H1 (cell line): ENCODE measurements at regions not wholly inside any gene's neighbourhood (a gene's known extent, or its start where the extent isn't known, plus 50 kb on each side); places are given as distances from the start of the nearest gene placed in this dataset.

Source experiments
- CTCF ChIA-PET: fragments of 300-600 bp; sonication (Branson Sonifier 250); formaldehyde crosslinking; loops from one replicate; lab custom pipeline; 2021; ENCODE audit not compliant: partially characterized antibody; lab: Charles Lee
- POLR2A ChIA-PET: fragments of 300-600 bp; sonication (Branson Sonifier 250); formaldehyde crosslinking; loops from one replicate; lab custom pipeline; 2021; ENCODE audit warnings: inconsistent platforms; ENCODE audit not compliant: partially characterized antibody; lab: Charles Lee
- DNase-seq, 2 experiments: peaks; one replicate each; pipeline versions ENCODE4 v3.0.0 to v3.0.0-alpha.2; 2010 to 2022; ENCODE audit warnings: low spot score in 2 of 2, low read depth in 1 of 2, mixed read lengths in 1 of 2
- FAIRE-seq: peaks from 2 replicates; lab custom pipeline; 2011; peaks lifted over from hg19 to GRCh38; lab: Jason Lieb, UNC
- H2AFZ ChIP-seq: 2 replicates; pipeline ENCODE4 v1.8.1; 2012; ENCODE audit warnings: low read length, inconsistent platforms
- H2AK5ac ChIP-seq: 2 replicates; pipeline ENCODE4 v1.6.1; 2013; ENCODE audit warnings: low read depth, low read length
- H2BK120ac ChIP-seq: replicated peaks from 2 replicates; pipeline ENCODE3; 2013; ENCODE audit warnings: low read depth, low read length, inconsistent platforms
- H2BK12ac ChIP-seq: 2 replicates; pipeline ENCODE4 v1.6.1; 2013; ENCODE audit warnings: low read depth, low read length
- H2BK15ac ChIP-seq: 2 replicates; pipeline ENCODE4 v1.6.1; 2013; ENCODE audit warnings: low read length
- H2BK20ac ChIP-seq: 2 replicates; pipeline ENCODE4 v1.6.1; 2013; ENCODE audit warnings: low read length
- H2BK5ac ChIP-seq: 2 replicates; pipeline ENCODE4 v1.6.1; 2013; ENCODE audit warnings: low read depth, low read length
- H3K14ac ChIP-seq: 2 replicates; pipeline ENCODE4 v1.6.1; 2013; ENCODE audit warnings: inconsistent platforms; ENCODE audit not compliant: insufficient read length
- H3K18ac ChIP-seq: 2 replicates; pipeline ENCODE4 v1.6.1; 2013; ENCODE audit warnings: low read length; ENCODE audit errors: extremely low read depth
- H3K23ac ChIP-seq: 2 replicates; pipeline ENCODE4 v1.6.1; 2013; ENCODE audit warnings: inconsistent platforms; ENCODE audit not compliant: insufficient read length
- H3K23me2 ChIP-seq: 2 replicates; pipeline ENCODE4 v1.6.1; 2013; ENCODE audit warnings: low read depth, low read length
- H3K27ac ChIP-seq: 2 replicates; pipeline ENCODE4 v1.6.1; 2011; ENCODE audit warnings: low read depth, low read length, inconsistent platforms
- H3K27me3 ChIP-seq, 4 experiments: replicated peaks in 1 of 4; 1 replicate in 1 of 4; 2 replicates in 3 of 4; pipeline versions ENCODE4 v1.6.1 to v1.8.1; 2011 to 2013; ENCODE audit warnings: low read length in 3 of 4, mild to moderate bottlenecking in 3 of 4, inconsistent platforms in 2 of 4, mixed read lengths in 2 of 4, moderate library complexity in 1 of 4; ENCODE audit not compliant: control insufficient read depth in 3 of 4, insufficient read depth in 3 of 4; ENCODE audit errors: extremely low read depth in 1 of 4
- H3K36me3 ChIP-seq, 4 experiments: 2 replicates each; pipeline versions ENCODE4 v1.6.1 to v1.8.1; 2011 to 2013; ENCODE audit warnings: mild to moderate bottlenecking in 4 of 4, low read length in 3 of 4, moderate library complexity in 2 of 4, control low read depth in 1 of 4, inconsistent platforms in 1 of 4; ENCODE audit not compliant: insufficient read depth in 4 of 4, control insufficient read depth in 2 of 4
- H3K4ac ChIP-seq: replicated peaks from 2 replicates; pipeline ENCODE3; 2013; ENCODE audit warnings: low read length, low read depth, mixed read lengths, inconsistent platforms; ENCODE audit not compliant: insufficient read length
- H3K4me1 ChIP-seq, 4 experiments: replicated peaks in 1 of 4; 1 replicate in 1 of 4; 2 replicates in 3 of 4; pipeline versions ENCODE4 v1.6.1 to v1.8.1; 2011 to 2013; ENCODE audit warnings: low read length in 3 of 4, inconsistent platforms in 2 of 4, mixed read lengths in 1 of 4; ENCODE audit not compliant: insufficient read depth in 4 of 4, control insufficient read depth in 3 of 4
- H3K4me2 ChIP-seq, 2 experiments: 2 replicates each; pipeline versions ENCODE4 v1.6.1 to v1.8.1; 2011 to 2013; ENCODE audit warnings: low read depth in 2 of 2, low read length in 2 of 2, control low read depth in 1 of 2, inconsistent platforms in 1 of 2, mild to moderate bottlenecking in 1 of 2; ENCODE audit not compliant: insufficient read depth in 1 of 2
- H3K4me3 ChIP-seq, 4 experiments: fragments of 200-600, 300-600 bp in 1 of 4; sonication (generic), shearing (Covaris generic), sonication (Bioruptor Twin) in 1 of 4; 2 replicates each; pipeline versions ENCODE4 v1.5.1 to v1.8.1; 2011 to 2016; ENCODE audit warnings: low read length in 4 of 4, low read depth in 3 of 4, control low read depth in 2 of 4, inconsistent platforms in 2 of 4, mild to moderate bottlenecking in 2 of 4, mixed read lengths in 1 of 4, moderate library complexity in 1 of 4; ENCODE audit not compliant: insufficient read depth in 2 of 4; ENCODE audit errors: extremely low read depth in 1 of 4
- H3K56ac ChIP-seq: replicated peaks from 2 replicates; pipeline ENCODE3; 2013; ENCODE audit warnings: low read depth, mild to moderate bottlenecking, mixed read lengths, low read length, inconsistent platforms; ENCODE audit not compliant: insufficient read length
- H3K79me1 ChIP-seq: 2 replicates; pipeline ENCODE4 v1.6.1; 2013; ENCODE audit warnings: low read depth, low read length, control low read depth
- H3K79me2 ChIP-seq, 2 experiments: 2 replicates each; pipeline versions ENCODE4 v1.6.1 to v1.8.1; 2012 to 2013; ENCODE audit warnings: low read length in 2 of 2, mild to moderate bottlenecking in 2 of 2, inconsistent platforms in 1 of 2; ENCODE audit not compliant: insufficient read depth in 2 of 2, control insufficient read depth in 1 of 2
- H3K9ac ChIP-seq, 4 experiments: replicated peaks in 1 of 4; 1 replicate in 1 of 4; 2 replicates in 3 of 4; pipeline versions ENCODE4 v1.6.1 to v1.8.1; 2011 to 2013; ENCODE audit warnings: low read depth in 3 of 4, low read length in 3 of 4, control low read depth in 2 of 4, mild to moderate bottlenecking in 2 of 4, moderate library complexity in 2 of 4, inconsistent platforms in 1 of 4; ENCODE audit errors: extremely low read depth in 1 of 4
- H3K9me3 ChIP-seq, 2 experiments: 2 replicates each; pipeline versions ENCODE4 v1.6.1 to v1.8.1; 2012 to 2013; ENCODE audit warnings: mild to moderate bottlenecking in 2 of 2, moderate library complexity in 2 of 2, control low read depth in 1 of 2, inconsistent platforms in 1 of 2, low read depth in 1 of 2, low read length in 1 of 2, mixed read lengths in 1 of 2; ENCODE audit not compliant: insufficient read depth in 2 of 2
- H4K20me1 ChIP-seq, 2 experiments: replicated peaks in 1 of 2; 2 replicates each; pipeline versions ENCODE3 to v1.8.1; 2011 to 2013; ENCODE audit warnings: inconsistent platforms in 2 of 2, low read length in 2 of 2, mild to moderate bottlenecking in 1 of 2; ENCODE audit not compliant: insufficient read depth in 2 of 2, control insufficient read depth in 1 of 2
- H4K5ac ChIP-seq: 2 replicates; pipeline ENCODE4 v1.6.1; 2013; ENCODE audit warnings: low read length, low read depth, mixed read lengths, inconsistent platforms; ENCODE audit not compliant: insufficient read length
- H4K8ac ChIP-seq: 2 replicates; pipeline ENCODE4 v1.8.0; 2013; ENCODE audit warnings: mild to moderate bottlenecking, moderate library complexity, low read length, inconsistent platforms; ENCODE audit not compliant: insufficient read depth; ENCODE audit errors: extremely low read depth
- H4K91ac ChIP-seq: replicated peaks from 2 replicates; pipeline ENCODE3; 2013; ENCODE audit warnings: low read length, mixed read lengths, inconsistent platforms; ENCODE audit not compliant: insufficient read length
- ASH2L ChIP-seq: fragments of 200-600, 300-600 bp; sonication (generic); IDR thresholded peaks from one replicate; pipeline ENCODE4 v1.7.1; 2017; ENCODE audit warnings: low read length
- CBX8 ChIP-seq: fragments of 300-800, 300-1000 bp; sonication (generic); IDR thresholded peaks from 2 replicates; pipeline ENCODE4 v1.7.1; 2016; ENCODE audit warnings: low read depth, low read length, borderline replicate concordance
- CHD1 ChIP-seq: IDR thresholded peaks from 2 replicates; pipeline ENCODE4 v1.6.1; 2012; ENCODE audit warnings: low read depth, low read length, improper control_type of control experiment
- EP300 ChIP-seq, 2 experiments: IDR thresholded peaks; 1 replicate in 1 of 2; 2 replicates in 1 of 2; pipeline ENCODE4 v1.6.1; 2011 to 2012; ENCODE audit warnings: low read depth in 2 of 2, low read length in 2 of 2, mild to moderate bottlenecking in 2 of 2, borderline replicate concordance in 1 of 2, inconsistent platforms in 1 of 2, moderate library complexity in 1 of 2
- FOSL1 ChIP-seq: IDR thresholded peaks from 2 replicates; pipeline ENCODE4 v1.6.1; 2011; ENCODE audit warnings: mild to moderate bottlenecking, low read depth, low read length, moderate library complexity; ENCODE audit not compliant: insufficient read depth
- GABPA ChIP-seq: IDR thresholded peaks from 2 replicates; pipeline ENCODE4 v1.6.1; 2011; ENCODE audit warnings: mild to moderate bottlenecking, low read length, moderate library complexity, borderline replicate concordance; ENCODE audit not compliant: insufficient read depth
- NRF1 ChIP-seq: IDR thresholded peaks from 2 replicates; pipeline ENCODE4 v1.6.1; 2011; ENCODE audit warnings: mild to moderate bottlenecking, low read depth, low read length, improper control_type of control experiment
- PHF8 ChIP-seq: fragments of 200-600 bp; sonication (generic); conservative IDR thresholded peaks from 2 replicates; pipeline ENCODE4 v1.7.1; 2012; ENCODE audit warnings: low read depth, mild to moderate bottlenecking, inconsistent platforms, low read length, moderate library complexity
- POLR2A ChIP-seq, 2 experiments: IDR thresholded peaks; 1 replicate in 1 of 2; 2 replicates in 1 of 2; pipeline ENCODE4 v1.6.1; 2011; ENCODE audit warnings: low read depth in 2 of 2, low read length in 2 of 2, mild to moderate bottlenecking in 2 of 2; ENCODE audit errors: control extremely low read depth in 1 of 2
- SAP30 ChIP-seq: fragments of 300-600 bp; sonication (generic); IDR thresholded peaks from 2 replicates; pipeline ENCODE4 v1.7.1; 2012; ENCODE audit warnings: low read length, moderate library complexity, mild to moderate bottlenecking, inconsistent platforms; ENCODE audit not compliant: insufficient read depth, insufficient replicate concordance
- SP1 ChIP-seq: IDR thresholded peaks from 2 replicates; pipeline ENCODE4 v1.6.1; 2011; ENCODE audit warnings: low read depth, low read length
- SP4 ChIP-seq: IDR thresholded peaks from 2 replicates; pipeline ENCODE4 v1.6.1; 2012; ENCODE audit warnings: low read length, inconsistent platforms
- SUZ12 ChIP-seq: fragments of 200-600 bp; sonication (generic); IDR thresholded peaks from 2 replicates; pipeline ENCODE4 v1.6.1; 2012; ENCODE audit warnings: mild to moderate bottlenecking, inconsistent platforms, low read length, moderate library complexity, mixed read lengths
- TAF7 ChIP-seq: optimal IDR thresholded peaks from 2 replicates; pipeline ENCODE3; 2011; ENCODE audit warnings: low read depth, mild to moderate bottlenecking, inconsistent platforms, low read length, moderate library complexity, borderline replicate concordance
- TBP ChIP-seq: IDR thresholded peaks from 2 replicates; pipeline ENCODE4 v1.6.1; 2011; ENCODE audit warnings: low read depth, low read length, improper control_type of control experiment
- ZNF274 ChIP-seq: IDR thresholded peaks from 2 replicates; pipeline ENCODE4 v1.7.0; 2012; ENCODE audit warnings: low read length, borderline replicate concordance; ENCODE audit errors: extremely low read depth
- WGBS, 2 experiments: shearing (Covaris generic) in 1 of 2; methylation state at CpG; one replicate each; pipeline versions ENCODE4 v1.1.6 to v1.1.7; 2013 to 2015; ENCODE audit warnings: low lambda C conversion rate in 2 of 2, mixed read lengths in 2 of 2, inconsistent platforms in 1 of 2, low coverage in 1 of 2, missing lambda C conversion rate in 1 of 2; ENCODE audit not compliant: insufficient replicate concordance in 2 of 2, insufficient coverage in 1 of 2, insufficient read length in 1 of 2; ENCODE audit errors: extremely low coverage in 1 of 2, missing lambda C conversion rate in 1 of 2; 5-methylcytosine and 5-hydroxymethylcytosine counted together

DNA sequence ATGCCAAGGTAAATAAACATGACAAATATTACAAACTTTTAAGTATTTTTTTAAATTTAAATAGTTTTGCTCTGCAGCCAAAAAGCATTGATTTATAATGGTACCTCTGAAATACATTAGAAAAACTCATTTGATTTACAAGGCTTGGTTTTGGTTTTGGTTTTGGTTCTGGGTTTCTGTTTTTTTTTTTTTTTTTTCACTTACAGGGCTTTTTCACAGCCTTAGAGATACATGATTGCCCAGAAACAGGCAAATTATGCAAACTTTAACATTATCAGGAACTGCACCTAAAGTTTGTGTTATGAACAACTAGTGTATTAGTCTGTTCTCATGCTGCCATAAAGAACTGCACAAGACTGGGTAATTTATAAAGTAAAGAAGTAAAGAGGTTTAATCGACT, 196.4 kb upstream of the DDX53 start:
- Histone ChIP-seq H4K8ac (no peak overlapping the region), H3K79me2 (no peaks in the 10 kb centered on the region), H2BK120ac (no peak overlapping the region), H2BK20ac (no peak overlapping the region), H3K9me3 (no peaks in the 10 kb centered on the region), H3K14ac (no peak overlapping the region), H3K36me3 (no peaks in the 10 kb centered on the region), H3K23ac (no peak overlapping the region), H4K5ac (no peak overlapping the region), H2BK12ac (no peak overlapping the region), H3K4me1 (no peaks in the 10 kb centered on the region; a peak in 1 of 7 replicates), H3K79me1 (no peaks in the 10 kb centered on the region), H3K18ac (no peak overlapping the region), H2BK5ac (no peak overlapping the region), H3K27ac (no peak overlapping the region), H3K4me3 (no peak overlapping the region), H3K23me2 (no peaks in the 10 kb centered on the region), H2BK15ac (no peak overlapping the region), H3K9ac (no peak overlapping the region), H2AK5ac (no peak overlapping the region), H3K56ac (no peak overlapping the region), H4K91ac (no peak overlapping the region), H3K4ac (no peak overlapping the region), H3K4me2 (no peak overlapping the region), H4K20me1 (no peaks in the 10 kb centered on the region), H2AFZ (no peak overlapping the region), H3K27me3 (no peaks in the 10 kb centered on the region)
- TF ChIP-seq SAP30 (no peak), POLR2A (IDR thresholded peaks at IDR 0.05; ENCODE audit: control extremely low read depth in 1 of 2, low read depth in 2 of 2, low read length in 2 of 2) (no peak), TBP (no peak), CHD1 (no peak), SP4 (no peak), CBX8 (no peak), EP300 (IDR thresholded peaks at IDR 0.05; ENCODE audit: borderline replicate concordance in 1 of 2, low read depth in 2 of 2, low read length in 2 of 2) (no peak), PHF8 (no peak), NRF1 (no peak), ASH2L (no peak), FOSL1 (no peak), TAF7 (no peak), ZNF274 (no peak), SP1 (no peak), SUZ12 (no peak), GABPA (no peak)
- DNase-seq, result no peak
- CTCF ChIA-PET, result no interaction called here
- 100% methylated on average over 1 of the region's 1 CpG; no CpG with 5 or more reads in 1 of the 2 experiments for WGBS, 2 experiments
- FAIRE-seq, result no peak
- POLR2A ChIA-PET, result interaction anchor here (0.6 kb wide), 1 partner anchor 78 kb away, joined by 3 read pairs; no protein-coding TSS in a partner anchor
